Endothelial cell of umbilical vein (primary cell): ENCODE measurements at regions not wholly inside any gene's neighbourhood (a gene's known extent, or its start where the extent isn't known, plus 50 kb on each side); places are given as distances from the start of the nearest gene placed in this dataset.

Experiments used
- EZH2 ChIP-seq: IDR thresholded peaks from 2 replicates; pipeline ENCODE4 v1.6.1; 2012; ENCODE audit warnings: borderline replicate concordance, low read depth, mild to moderate bottlenecking, moderate library complexity, low read length, inconsistent platforms; ENCODE audit not compliant: severe bottlenecking
- POLR2A ChIP-seq: IDR thresholded peaks from 2 replicates; pipeline ENCODE4 v1.6.1; 2012; ENCODE audit warnings: low read depth, mild to moderate bottlenecking, control low read depth, low read length
- TF ChIP-seq, protein P1 (sequence below), 2 donors: IDR thresholded peaks; 1 replicate in 1 of 2; 2 replicates in 1 of 2; pipeline ENCODE4 v1.5.1; 2011; ENCODE audit warnings: low read length in 2 of 2, mild to moderate bottlenecking in 2 of 2, moderate library complexity in 2 of 2, control low read depth in 1 of 2, inconsistent platforms in 1 of 2, low read depth in 1 of 2; ENCODE audit not compliant: insufficient read depth in 1 of 2; ENCODE audit errors: extremely low read depth in 1 of 2

GRCh38 chr5:10126900-10127299, 122.8 kb downstream of the ATPSCKMT start:
- no peak for TF ChIP-seq POLR2A
- TF ChIP-seq, protein P1, sequence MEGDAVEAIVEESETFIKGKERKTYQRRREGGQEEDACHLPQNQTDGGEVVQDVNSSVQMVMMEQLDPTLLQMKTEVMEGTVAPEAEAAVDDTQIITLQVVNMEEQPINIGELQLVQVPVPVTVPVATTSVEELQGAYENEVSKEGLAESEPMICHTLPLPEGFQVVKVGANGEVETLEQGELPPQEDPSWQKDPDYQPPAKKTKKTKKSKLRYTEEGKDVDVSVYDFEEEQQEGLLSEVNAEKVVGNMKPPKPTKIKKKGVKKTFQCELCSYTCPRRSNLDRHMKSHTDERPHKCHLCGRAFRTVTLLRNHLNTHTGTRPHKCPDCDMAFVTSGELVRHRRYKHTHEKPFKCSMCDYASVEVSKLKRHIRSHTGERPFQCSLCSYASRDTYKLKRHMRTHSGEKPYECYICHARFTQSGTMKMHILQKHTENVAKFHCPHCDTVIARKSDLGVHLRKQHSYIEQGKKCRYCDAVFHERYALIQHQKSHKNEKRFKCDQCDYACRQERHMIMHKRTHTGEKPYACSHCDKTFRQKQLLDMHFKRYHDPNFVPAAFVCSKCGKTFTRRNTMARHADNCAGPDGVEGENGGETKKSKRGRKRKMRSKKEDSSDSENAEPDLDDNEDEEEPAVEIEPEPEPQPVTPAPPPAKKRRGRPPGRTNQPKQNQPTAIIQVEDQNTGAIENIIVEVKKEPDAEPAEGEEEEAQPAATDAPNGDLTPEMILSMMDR (IDR thresholded peaks at IDR 0.05; ENCODE audit: extremely low read depth in 1 of 2, insufficient read depth in 1 of 2, low read depth in 1 of 2, low read length in 2 of 2) = no peak
- no peak for TF ChIP-seq EZH2
